Trophoblast cell (in vitro differentiated cells and primary cell): ENCODE measurements at regions not wholly inside any gene's neighbourhood (a gene's known extent, or its start where the extent isn't known, plus 50 kb on each side); places are given as distances from the start of the nearest gene placed in this dataset.

Source experiments
- DNase-seq, 2 donors: peaks; one replicate each; pipeline ENCODE4 v3.0.0-alpha.2; 2016
- H2AFZ ChIP-seq: 2 replicates; pipeline ENCODE4 v1.6.1; 2013; ENCODE audit warnings: low read length, moderate library complexity, mild to moderate bottlenecking; ENCODE audit not compliant: insufficient read depth, poor library complexity
- H2AK5ac ChIP-seq: 2 replicates; pipeline ENCODE4 v1.6.1; 2013; ENCODE audit warnings: mild to moderate bottlenecking, low read length
- H2BK120ac ChIP-seq: 2 replicates; pipeline ENCODE4 v1.6.1; 2013; ENCODE audit warnings: low read length, mild to moderate bottlenecking, moderate library complexity; ENCODE audit not compliant: insufficient read depth, poor library complexity
- H2BK12ac ChIP-seq: 2 replicates; pipeline ENCODE4 v1.6.1; 2013; ENCODE audit warnings: mild to moderate bottlenecking, low read length, moderate library complexity
- H2BK5ac ChIP-seq: 2 replicates; pipeline ENCODE4 v1.6.1; 2013; ENCODE audit warnings: low read length, low read depth, moderate library complexity, mild to moderate bottlenecking; ENCODE audit not compliant: poor library complexity
- H3K14ac ChIP-seq: 2 replicates; pipeline ENCODE4 v1.6.1; 2013; ENCODE audit warnings: mild to moderate bottlenecking, low read length
- H3K18ac ChIP-seq: 2 replicates; pipeline ENCODE4 v1.6.1; 2013; ENCODE audit warnings: mild to moderate bottlenecking, low read length
- H3K23ac ChIP-seq: 2 replicates; pipeline ENCODE4 v1.6.1; 2013; ENCODE audit warnings: low read length
- H3K27ac ChIP-seq: 2 replicates; pipeline ENCODE4 v1.5.1; 2013; ENCODE audit warnings: low read depth, mild to moderate bottlenecking, inconsistent platforms, low read length, moderate library complexity
- H3K27me3 ChIP-seq: 2 replicates; pipeline ENCODE4 v1.6.1; 2013; ENCODE audit warnings: inconsistent platforms, mild to moderate bottlenecking, low read length, moderate library complexity; ENCODE audit not compliant: insufficient read depth
- H3K36me3 ChIP-seq, 2 experiments: 1 replicate in 1 of 2; 2 replicates in 1 of 2; pipeline ENCODE4 v1.6.1; 2013; ENCODE audit warnings: low read length in 2 of 2, mild to moderate bottlenecking in 2 of 2, moderate library complexity in 1 of 2; ENCODE audit not compliant: insufficient read depth in 2 of 2, control insufficient read depth in 1 of 2
- H3K4ac ChIP-seq: 2 replicates; pipeline ENCODE4 v1.6.1; 2013; ENCODE audit warnings: low read depth, mild to moderate bottlenecking, low read length, moderate library complexity
- H3K4me1 ChIP-seq, 2 experiments: 1 replicate in 1 of 2; 2 replicates in 1 of 2; pipeline ENCODE4 v1.6.1; 2013; ENCODE audit warnings: low read length in 2 of 2, mild to moderate bottlenecking in 2 of 2, moderate library complexity in 1 of 2; ENCODE audit not compliant: insufficient read depth in 2 of 2, control insufficient read depth in 1 of 2
- H3K4me2 ChIP-seq: 2 replicates; pipeline ENCODE4 v1.6.1; 2013; ENCODE audit warnings: inconsistent platforms, mild to moderate bottlenecking, low read length, moderate library complexity
- H3K4me3 ChIP-seq: 2 replicates; pipeline ENCODE4 v1.5.1; 2013; ENCODE audit warnings: mild to moderate bottlenecking, low read depth, low read length, inconsistent platforms
- H3K79me1 ChIP-seq: one replicate; pipeline ENCODE4 v1.6.1; 2013; ENCODE audit warnings: low read length
- H3K79me2 ChIP-seq: 2 replicates; pipeline ENCODE4 v1.6.1; 2013; ENCODE audit warnings: low read length, mild to moderate bottlenecking; ENCODE audit not compliant: control insufficient read depth, insufficient read depth, poor library complexity
- H3K9ac ChIP-seq: 2 replicates; pipeline ENCODE4 v1.6.1; 2013; ENCODE audit warnings: mild to moderate bottlenecking, low read length
- H3K9me3 ChIP-seq: 2 replicates; pipeline ENCODE4 v1.6.1; 2013; ENCODE audit warnings: low read depth, mild to moderate bottlenecking, control low read depth, inconsistent platforms, low read length; ENCODE audit not compliant: insufficient read depth
- H4K12ac ChIP-seq: 2 replicates; pipeline ENCODE4 v1.6.1; 2013; ENCODE audit warnings: low read depth, mild to moderate bottlenecking, low read length, moderate library complexity
- H4K8ac ChIP-seq: 2 replicates; pipeline ENCODE4 v1.6.1; 2013; ENCODE audit warnings: low read depth, mild to moderate bottlenecking, low read length, moderate library complexity
- H4K91ac ChIP-seq: one replicate; pipeline ENCODE4 v1.6.1; 2013; ENCODE audit warnings: low read depth, mild to moderate bottlenecking, low read length, moderate library complexity
- WGBS: extraction: QIAGEN DNeasy Blood & Tissue Kit; methylation state at CpG from one replicate; pipeline ENCODE4 v1.1.7; 2013; ENCODE audit warnings: missing lambda C conversion rate; ENCODE audit not compliant: insufficient read length, insufficient coverage; ENCODE audit errors: extremely low coverage; 5-methylcytosine and 5-hydroxymethylcytosine counted together

- H3K9me3 ChIP-seq, result peaks cover 20% of the 10 kb centered on the region
- no peaks in the 10 kb centered on the region for H3K27me3 ChIP-seq
- no peaks in the 10 kb centered on the region for H3K4me1 ChIP-seq
- H2BK5ac ChIP-seq, result no peak overlapping the region
- H3K9ac ChIP-seq, result no peak overlapping the region
- no peak overlapping the region for H4K91ac ChIP-seq
- H3K79me2 ChIP-seq, result no peaks in the 10 kb centered on the region
- no peaks in the 10 kb centered on the region for H3K36me3 ChIP-seq
- no peak overlapping the region for H3K23ac ChIP-seq
- no peak overlapping the region for H2BK12ac ChIP-seq
- H4K12ac ChIP-seq, result no peak overlapping the region
- H3K27ac ChIP-seq, result no peak overlapping the region
- no peak overlapping the region for H4K8ac ChIP-seq
- no peak overlapping the region for H2AK5ac ChIP-seq
- WGBS, result no CpG with 5 or more reads among the region's 6 CpGs
- no peaks in the 10 kb centered on the region for H3K79me1 ChIP-seq
- no peak for DNase-seq
- no peak overlapping the region for H2BK120ac ChIP-seq
- H3K18ac ChIP-seq, result no peak overlapping the region
- no peak overlapping the region for H3K4ac ChIP-seq
- no peak overlapping the region for H3K14ac ChIP-seq
- no peak overlapping the region for H3K4me2 ChIP-seq
- H2AFZ ChIP-seq, result no peak overlapping the region
- no peak overlapping the region for H3K4me3 ChIP-seq
Measured at GRCh38 chr2:239459056-239459455, 58.2 kb upstream of the HDAC4 start.

GRCh38 chr2:239457586-239458445 is 57.0 kb upstream of the HDAC4 start:
- WGBS, result no CpG with 5 or more reads among the region's 17 CpGs
- H3K4me1 ChIP-seq, result no peaks in the 10 kb centered on the region
- H3K36me3 ChIP-seq, result no peaks in the 10 kb centered on the region
- H2BK5ac ChIP-seq, result no peak overlapping the region
- no peaks in the 10 kb centered on the region for H3K79me2 ChIP-seq
- H3K27me3 ChIP-seq, result no peaks in the 10 kb centered on the region
- no peak overlapping the region for H3K27ac ChIP-seq
- H3K9me3 ChIP-seq, result peaks cover 19% of the 10 kb centered on the region
- H3K23ac ChIP-seq, result no peak overlapping the region
- H3K18ac ChIP-seq, result no peak overlapping the region
- no peak overlapping the region for H3K9ac ChIP-seq
- H3K14ac ChIP-seq, result no peak overlapping the region
- DNase-seq, result no peak
- no peak overlapping the region for H4K12ac ChIP-seq
- H4K91ac ChIP-seq, result no peak overlapping the region
- H3K4me3 ChIP-seq, result no peak overlapping the region
- no peak overlapping the region for H4K8ac ChIP-seq
- no peak overlapping the region for H2AK5ac ChIP-seq
- H2AFZ ChIP-seq, result no peak overlapping the region
- no peaks in the 10 kb centered on the region for H3K79me1 ChIP-seq
- H2BK12ac ChIP-seq, result no peak overlapping the region
- no peak overlapping the region for H3K4me2 ChIP-seq
- no peak overlapping the region for H3K4ac ChIP-seq
- H2BK120ac ChIP-seq, result no peak overlapping the region

- H3K18ac ChIP-seq, result no peak overlapping the region
- H2BK5ac ChIP-seq, result no peak overlapping the region
- H3K14ac ChIP-seq, result no peak overlapping the region
- no peak overlapping the region for H2AFZ ChIP-seq
- H4K12ac ChIP-seq, result no peak overlapping the region
- H3K9me3 ChIP-seq, result peaks cover 17% of the 10 kb centered on the region
- no peak for DNase-seq
- no peak overlapping the region for H2BK120ac ChIP-seq
- no peak overlapping the region for H3K4me3 ChIP-seq
- no peaks in the 10 kb centered on the region for H3K79me2 ChIP-seq
- H3K23ac ChIP-seq, result no peak overlapping the region
- H3K4ac ChIP-seq, result no peak overlapping the region
- H2BK12ac ChIP-seq, result no peak overlapping the region
- H3K79me1 ChIP-seq, result no peaks in the 10 kb centered on the region
- no peaks in the 10 kb centered on the region for H3K36me3 ChIP-seq
- H3K9ac ChIP-seq, result no peak overlapping the region
- no peak overlapping the region for H4K91ac ChIP-seq
- no peak overlapping the region for H3K27ac ChIP-seq
- no peaks in the 10 kb centered on the region for H3K4me1 ChIP-seq
- no CpG with 5 or more reads among the region's 5 CpGs for WGBS
- H2AK5ac ChIP-seq, result no peak overlapping the region
- H3K27me3 ChIP-seq, result no peaks in the 10 kb centered on the region
- H3K4me2 ChIP-seq, result no peak overlapping the region
- H4K8ac ChIP-seq, result no peak overlapping the region
Measured at GRCh38 chr2:239456940-239457339, 56.1 kb upstream of the HDAC4 start.

GRCh38 chr2:239455436-239456203 is 54.8 kb upstream of the HDAC4 start:
- H3K79me2 ChIP-seq, result no peaks in the 10 kb centered on the region
- H2AK5ac ChIP-seq, result no peak overlapping the region
- no peak overlapping the region for H4K12ac ChIP-seq
- no peak overlapping the region for H3K4ac ChIP-seq
- H3K4me3 ChIP-seq, result no peak overlapping the region
- no peak overlapping the region for H2BK12ac ChIP-seq
- no peak overlapping the region for H2BK120ac ChIP-seq
- H2AFZ ChIP-seq, result no peak overlapping the region
- H3K18ac ChIP-seq, result no peak overlapping the region
- H3K27ac ChIP-seq, result no peak overlapping the region
- no peak overlapping the region for H4K8ac ChIP-seq
- H3K9me3 ChIP-seq, result peaks cover 16% of the 10 kb centered on the region
- WGBS, result no CpG with 5 or more reads among the region's 17 CpGs
- H3K4me2 ChIP-seq, result no peak overlapping the region
- H3K36me3 ChIP-seq, result no peaks in the 10 kb centered on the region
- no peak overlapping the region for H2BK5ac ChIP-seq
- no peak for DNase-seq
- H3K23ac ChIP-seq, result no peak overlapping the region
- no peaks in the 10 kb centered on the region for H3K79me1 ChIP-seq
- H3K27me3 ChIP-seq, result no peaks in the 10 kb centered on the region
- H4K91ac ChIP-seq, result no peak overlapping the region
- no peaks in the 10 kb centered on the region for H3K4me1 ChIP-seq
- H3K14ac ChIP-seq, result no peak overlapping the region
- no peak overlapping the region for H3K9ac ChIP-seq
